Activated CD4-positive, alpha-beta T cell treated with anti-CD3 and anti-CD28 coated beads, Interleukin-2, amount 10 ng/mL, durations not matched to agents 7 days and 5 days (primary cell): ENCODE measurements at regions not wholly inside any gene's neighbourhood (a gene's known extent, or its start where the extent isn't known, plus 50 kb on each side); places are given as distances from the start of the nearest gene placed in this dataset.
"Not testable (repeated sequence)": the region's sequence is repeated elsewhere in the genome, so short reads cannot be mapped to it uniquely, and the experiment has no call there.

Source experiments
- CTCF ChIA-PET: fragments of 350-600 bp; sonication (Branson Sonifier 250); formaldehyde crosslinking; loops from one replicate; lab custom pipeline; 2021; ENCODE audit warnings: antibody characterized with exemption; lab: Charles Lee
- POLR2A ChIA-PET: fragments of 350-600 bp; sonication (Branson Sonifier 250); formaldehyde crosslinking; loops from one replicate; lab custom pipeline; 2021; ENCODE audit warnings: antibody characterized with exemption; lab: Charles Lee
- DNase-seq: peaks from one replicate; pipeline ENCODE4 v3.0.0-alpha.2; 2020
- H3K27ac Mint-ChIP-seq: one replicate; pipeline ENCODE4 v1.8.0; 2021; ENCODE audit warnings: mild to moderate bottlenecking, moderate library complexity, mixed read lengths
- H3K27me3 Mint-ChIP-seq: one replicate; pipeline ENCODE4 v1.8.0; 2021; ENCODE audit warnings: mixed read lengths
- H3K36me3 Mint-ChIP-seq: one replicate; pipeline ENCODE4 v1.8.0; 2021; ENCODE audit warnings: low read depth, mixed read lengths
- H3K4me1 Mint-ChIP-seq: one replicate; pipeline ENCODE4 v1.8.0; 2021; ENCODE audit warnings: mixed read lengths
- H3K4me3 Mint-ChIP-seq: one replicate; pipeline ENCODE4 v1.8.0; 2021; ENCODE audit warnings: mild to moderate bottlenecking, moderate library complexity, mixed read lengths
- H3K9me3 Mint-ChIP-seq: one replicate; pipeline ENCODE4 v1.8.0; 2021; ENCODE audit warnings: mixed read lengths

- DNase-seq = no peak
- Mint-ChIP-seq H3K4me3 (no peak overlapping the region), H3K27ac (no peak overlapping the region), H3K27me3 (peaks cover 2% of the 10 kb centered on the region), H3K36me3 (no peaks in the 10 kb centered on the region), H3K4me1 (no peaks in the 10 kb centered on the region), H3K9me3 (no peaks in the 10 kb centered on the region)
- POLR2A ChIA-PET = no interaction called here
- CTCF ChIA-PET = no interaction called here
These were observed 113.5 kb downstream of the SLC35B3 start for GRCh38 chr6:8321671-8322404.

GRCh38 chr6:8315154-8315553 is 120.2 kb downstream of the SLC35B3 start:
- DNase-seq = no peak
- no peak overlapping the region for H3K27ac Mint-ChIP-seq
- H3K4me1 Mint-ChIP-seq = no peaks in the 10 kb centered on the region
- CTCF ChIA-PET = no interaction called here
- POLR2A ChIA-PET = no interaction called here
- H3K4me3 Mint-ChIP-seq = no peak overlapping the region
- peaks cover 6% of the 10 kb centered on the region for H3K9me3 Mint-ChIP-seq
- H3K36me3 Mint-ChIP-seq = no peaks in the 10 kb centered on the region
- peaks cover 4% of the 10 kb centered on the region for H3K27me3 Mint-ChIP-seq

- Mint-ChIP-seq H3K27me3 (peaks cover 1% of the 10 kb centered on the region), H3K9me3 (no peaks in the 10 kb centered on the region), H3K4me3 (no peak overlapping the region), H3K36me3 (no peaks in the 10 kb centered on the region), H3K4me1 (no peaks in the 10 kb centered on the region), H3K27ac (no peak overlapping the region)
- DNase-seq = no peak
- CTCF ChIA-PET = interaction anchor here (0.6 kb wide), 1 partner anchor 17 kb away, joined by 5 read pairs; no protein-coding TSS in a partner anchor
- POLR2A ChIA-PET = no interaction called here
These were observed 133.8 kb downstream of the SLC35B3 start for GRCh38 chr6:8301502-8301901.

GRCh38 chr6:8299034-8299433 is 136.3 kb downstream of the SLC35B3 start:
- ChIA-PET CTCF (no interaction called here), POLR2A (no interaction called here)
- Mint-ChIP-seq H3K9me3 (no peaks in the 10 kb centered on the region), H3K27ac (no peak overlapping the region), H3K27me3 (peaks cover 1% of the 10 kb centered on the region), H3K4me3 (no peak overlapping the region), H3K4me1 (no peaks in the 10 kb centered on the region), H3K36me3 (no peaks in the 10 kb centered on the region)
- no peak for DNase-seq

- not testable (repeated sequence) for H3K9me3 Mint-ChIP-seq
These were observed 152.4 kb downstream of the SLC35B3 start for GRCh38 chr6:8282946-8283345.

DNA sequence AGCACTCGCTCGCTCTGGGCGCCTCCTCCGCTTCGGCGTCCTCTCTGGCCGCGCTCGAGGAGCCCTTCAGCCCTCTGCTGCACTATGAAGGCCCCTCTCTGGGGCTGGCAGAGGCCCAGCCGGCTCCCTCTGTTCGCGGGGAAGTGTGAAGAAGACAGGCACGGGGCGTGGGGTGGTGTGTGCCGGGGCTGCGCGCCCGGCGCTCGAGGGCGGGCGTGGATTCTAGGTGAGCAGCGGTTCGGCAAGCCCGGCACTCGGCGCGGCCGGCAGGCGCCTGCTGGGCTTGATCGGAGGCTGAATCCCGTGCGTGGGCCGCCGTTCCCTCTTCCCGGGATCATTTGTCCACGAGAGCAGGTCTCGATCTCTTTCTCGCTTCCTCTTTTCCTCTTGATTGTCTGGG is 153.0 kb downstream of the SLC35B3 start:
- no peak for DNase-seq
- no peaks in the 10 kb centered on the region for H3K9me3 Mint-ChIP-seq
- CTCF ChIA-PET = no interaction called here
- no peaks in the 10 kb centered on the region for H3K27me3 Mint-ChIP-seq
- no peaks in the 10 kb centered on the region for H3K4me1 Mint-ChIP-seq
- H3K27ac Mint-ChIP-seq = no peak overlapping the region
- H3K4me3 Mint-ChIP-seq = no peak overlapping the region
- POLR2A ChIA-PET = no interaction called here
- no peaks in the 10 kb centered on the region for H3K36me3 Mint-ChIP-seq

More at GRCh38 chr6:8282946-8283345, 152.4 kb downstream of the SLC35B3 start:
- H3K4me3 Mint-ChIP-seq, CTCF ChIA-PET, H3K4me1 Mint-ChIP-seq, H3K36me3 Mint-ChIP-seq, DNase-seq, H3K27me3 Mint-ChIP-seq, H3K27ac Mint-ChIP-seq, POLR2A ChIA-PET: not testable (repeated sequence)

GRCh38 chr6:8279041-8279805 is 156.1 kb downstream of the SLC35B3 start:
- DNase-seq = no peak
- POLR2A ChIA-PET = no interaction called here
- H3K4me1 Mint-ChIP-seq = no peaks in the 10 kb centered on the region
- H3K36me3 Mint-ChIP-seq = no peaks in the 10 kb centered on the region
- H3K9me3 Mint-ChIP-seq = no peaks in the 10 kb centered on the region
- H3K27ac Mint-ChIP-seq = no peak overlapping the region
- no peaks in the 10 kb centered on the region for H3K27me3 Mint-ChIP-seq
- H3K4me3 Mint-ChIP-seq = no peak overlapping the region
- CTCF ChIA-PET = no interaction called here

- Mint-ChIP-seq H3K27ac (no peak overlapping the region), H3K36me3 (no peaks in the 10 kb centered on the region), H3K4me3 (no peak overlapping the region), H3K9me3 (no peaks in the 10 kb centered on the region), H3K4me1 (no peaks in the 10 kb centered on the region), H3K27me3 (no peaks in the 10 kb centered on the region)
- DNase-seq = no peak
- ChIA-PET POLR2A (no interaction called here), CTCF (no interaction called here)
These were observed 156.8 kb downstream of the SLC35B3 start for GRCh38 chr6:8278562-8278961.

GRCh38 chr6:8277769-8278168 is 157.6 kb downstream of the SLC35B3 start:
- no peak overlapping the region for H3K4me3 Mint-ChIP-seq
- ChIA-PET POLR2A (no interaction called here), CTCF (no interaction called here)
- H3K27me3 Mint-ChIP-seq = no peaks in the 10 kb centered on the region
- H3K9me3 Mint-ChIP-seq = no peaks in the 10 kb centered on the region
- no peaks in the 10 kb centered on the region for H3K4me1 Mint-ChIP-seq
- H3K27ac Mint-ChIP-seq = no peak overlapping the region
- DNase-seq = no peak
- H3K36me3 Mint-ChIP-seq = no peaks in the 10 kb centered on the region

DNA sequence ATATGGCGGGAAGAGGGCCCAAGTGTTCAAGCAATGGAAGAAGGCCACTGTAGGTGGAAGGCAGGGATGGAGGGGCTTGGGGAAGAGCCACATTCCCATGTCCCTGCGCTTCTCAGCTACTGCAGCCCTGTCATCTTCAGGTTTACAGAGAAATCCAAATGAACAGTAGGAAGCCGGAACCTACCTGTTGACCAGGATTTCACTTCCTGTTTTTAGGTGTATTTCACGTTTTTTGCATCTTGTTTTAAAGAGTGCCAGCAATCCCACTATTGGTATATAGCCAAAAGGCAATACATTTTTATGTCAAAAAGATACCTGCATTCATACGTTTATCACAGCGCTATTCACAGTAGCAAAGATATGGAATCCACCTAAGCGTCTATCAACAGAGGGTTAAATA is 159.2 kb downstream of the SLC35B3 start:
- no peak overlapping the region for H3K27ac Mint-ChIP-seq
- H3K27me3 Mint-ChIP-seq = no peaks in the 10 kb centered on the region
- H3K4me3 Mint-ChIP-seq = no peak overlapping the region
- POLR2A ChIA-PET = no interaction called here
- no peak for DNase-seq
- no peaks in the 10 kb centered on the region for H3K36me3 Mint-ChIP-seq
- CTCF ChIA-PET = no interaction called here
- H3K9me3 Mint-ChIP-seq = no peaks in the 10 kb centered on the region
- H3K4me1 Mint-ChIP-seq = no peaks in the 10 kb centered on the region

GRCh38 chr6:8275667-8276066 is 159.7 kb downstream of the SLC35B3 start:
- Mint-ChIP-seq H3K36me3 (no peaks in the 10 kb centered on the region), H3K9me3 (no peaks in the 10 kb centered on the region)
- CTCF ChIA-PET = no interaction called here

GRCh38 chr6:8274226-8274625 is 161.1 kb downstream of the SLC35B3 start:
- Mint-ChIP-seq H3K9me3 (no peaks in the 10 kb centered on the region), H3K4me3 (no peak overlapping the region), H3K36me3 (no peaks in the 10 kb centered on the region), H3K27ac (no peak overlapping the region), H3K27me3 (no peaks in the 10 kb centered on the region), H3K4me1 (no peaks in the 10 kb centered on the region)
- ChIA-PET CTCF (no interaction called here), POLR2A (no interaction called here)
- DNase-seq = no peak

More at GRCh38 chr6:8275667-8276066, 159.7 kb downstream of the SLC35B3 start:
- Mint-ChIP-seq H3K27ac (no peak overlapping the region), H3K4me1 (no peaks in the 10 kb centered on the region), H3K27me3 (no peaks in the 10 kb centered on the region), H3K4me3 (no peak overlapping the region)
- DNase-seq = no peak
- POLR2A ChIA-PET = no interaction called here

DNA sequence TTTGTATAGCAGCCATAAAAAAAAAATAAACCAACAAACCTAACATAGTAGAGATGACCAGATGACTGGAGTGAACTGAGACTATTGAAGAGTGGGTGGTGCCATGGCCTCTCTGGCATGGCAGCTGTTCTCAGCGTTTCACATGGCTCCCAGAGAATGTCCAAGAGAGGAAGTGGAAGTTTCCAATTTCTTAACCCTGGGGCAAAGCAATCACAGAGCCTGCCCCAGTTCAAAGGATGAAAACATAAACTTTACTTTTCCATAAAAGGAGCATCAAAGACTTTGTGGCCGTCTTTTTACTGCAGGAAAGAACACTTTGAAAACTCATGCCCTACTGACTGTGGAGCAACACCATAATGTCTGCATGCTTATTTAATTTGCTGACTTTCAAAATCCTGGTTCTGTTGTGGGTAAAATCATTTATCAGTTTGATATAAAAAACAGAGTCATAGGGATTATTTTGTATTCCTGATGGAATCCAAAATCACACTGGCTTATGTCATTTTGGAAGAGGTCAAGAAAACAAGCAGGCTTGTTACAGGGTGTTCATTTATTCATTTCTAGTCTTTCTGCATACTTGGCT is 165.4 kb downstream of the SLC35B3 start:
- DNase-seq = no peak
- no peak overlapping the region for H3K4me3 Mint-ChIP-seq
- H3K4me1 Mint-ChIP-seq = no peaks in the 10 kb centered on the region
- no peak overlapping the region for H3K27ac Mint-ChIP-seq
- no peaks in the 10 kb centered on the region for H3K36me3 Mint-ChIP-seq
- CTCF ChIA-PET = no interaction called here
- no peaks in the 10 kb centered on the region for H3K9me3 Mint-ChIP-seq
- POLR2A ChIA-PET = no interaction called here
- H3K27me3 Mint-ChIP-seq = no peaks in the 10 kb centered on the region
